ENCODE measurements at regions not wholly inside any gene's neighbourhood (a gene's known extent, or its start where the extent isn't known, plus 50 kb on each side); places are given as distances from the start of the nearest gene placed in this dataset.
"Not testable (repeated sequence)": the region's sequence is repeated elsewhere in the genome, so short reads cannot be mapped to it uniquely, and the experiment has no call there.

DNA sequence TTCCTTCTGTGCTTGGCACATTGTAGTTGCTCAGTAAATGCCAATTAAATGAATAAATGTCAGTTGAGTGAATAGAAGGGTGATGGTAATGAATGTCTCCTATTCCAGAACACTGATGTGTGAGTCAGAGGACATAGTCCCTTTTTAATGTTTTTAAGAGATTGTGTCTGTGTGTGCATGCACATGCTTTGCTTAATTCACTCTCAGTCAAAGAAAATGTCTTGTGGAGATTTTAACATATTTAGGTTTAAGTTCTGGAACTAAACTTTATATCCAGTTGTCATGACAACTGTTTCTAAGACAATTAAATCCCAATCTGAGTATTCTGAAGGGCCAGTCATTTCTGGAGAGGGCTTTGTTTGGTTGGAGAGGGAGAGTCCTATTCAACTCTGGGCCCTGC is 255.3 kb upstream of the CDH11 start:
- peak in 1 of 2 donors; percentile 22 for DNase-seq (ENCODE audit: low read depth in 2 of 2)
- no peak overlapping the region for H3K4me3 ChIP-seq (replicated peaks in 1 of 2; ENCODE audit: low read depth in 2 of 2, low read length in 2 of 2)
- TF ChIP-seq, protein P1, sequence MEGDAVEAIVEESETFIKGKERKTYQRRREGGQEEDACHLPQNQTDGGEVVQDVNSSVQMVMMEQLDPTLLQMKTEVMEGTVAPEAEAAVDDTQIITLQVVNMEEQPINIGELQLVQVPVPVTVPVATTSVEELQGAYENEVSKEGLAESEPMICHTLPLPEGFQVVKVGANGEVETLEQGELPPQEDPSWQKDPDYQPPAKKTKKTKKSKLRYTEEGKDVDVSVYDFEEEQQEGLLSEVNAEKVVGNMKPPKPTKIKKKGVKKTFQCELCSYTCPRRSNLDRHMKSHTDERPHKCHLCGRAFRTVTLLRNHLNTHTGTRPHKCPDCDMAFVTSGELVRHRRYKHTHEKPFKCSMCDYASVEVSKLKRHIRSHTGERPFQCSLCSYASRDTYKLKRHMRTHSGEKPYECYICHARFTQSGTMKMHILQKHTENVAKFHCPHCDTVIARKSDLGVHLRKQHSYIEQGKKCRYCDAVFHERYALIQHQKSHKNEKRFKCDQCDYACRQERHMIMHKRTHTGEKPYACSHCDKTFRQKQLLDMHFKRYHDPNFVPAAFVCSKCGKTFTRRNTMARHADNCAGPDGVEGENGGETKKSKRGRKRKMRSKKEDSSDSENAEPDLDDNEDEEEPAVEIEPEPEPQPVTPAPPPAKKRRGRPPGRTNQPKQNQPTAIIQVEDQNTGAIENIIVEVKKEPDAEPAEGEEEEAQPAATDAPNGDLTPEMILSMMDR (IDR thresholded peaks at IDR 0.05; ENCODE audit: low read depth, low read length): no peak

DNA sequence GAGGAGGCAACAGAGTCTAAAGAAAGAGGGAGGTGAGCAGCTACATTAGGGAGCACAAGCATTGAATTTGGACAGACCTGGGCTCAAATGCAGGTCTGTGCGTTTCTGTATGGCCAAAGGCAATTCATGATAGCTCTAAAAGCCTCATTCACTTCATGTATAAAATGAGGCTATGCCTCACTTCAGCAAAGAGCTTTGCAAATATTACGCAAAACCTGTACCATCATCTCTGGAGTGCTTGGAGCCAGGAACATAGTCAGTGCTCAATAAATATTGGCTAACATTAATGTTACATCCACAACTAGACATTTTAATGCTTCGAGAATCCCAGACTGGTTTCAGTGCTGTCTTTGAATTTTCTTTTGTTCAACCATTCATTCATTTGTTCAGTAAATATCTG is 254.7 kb upstream of the CDH11 start:
- DNase-seq (ENCODE audit: low read depth in 2 of 2): no peak
- TF ChIP-seq, protein P1 (IDR thresholded peaks at IDR 0.05; ENCODE audit: low read depth, low read length): no peak
- no peak overlapping the region for H3K4me3 ChIP-seq (replicated peaks in 1 of 2; ENCODE audit: low read depth in 2 of 2, low read length in 2 of 2)

DNA sequence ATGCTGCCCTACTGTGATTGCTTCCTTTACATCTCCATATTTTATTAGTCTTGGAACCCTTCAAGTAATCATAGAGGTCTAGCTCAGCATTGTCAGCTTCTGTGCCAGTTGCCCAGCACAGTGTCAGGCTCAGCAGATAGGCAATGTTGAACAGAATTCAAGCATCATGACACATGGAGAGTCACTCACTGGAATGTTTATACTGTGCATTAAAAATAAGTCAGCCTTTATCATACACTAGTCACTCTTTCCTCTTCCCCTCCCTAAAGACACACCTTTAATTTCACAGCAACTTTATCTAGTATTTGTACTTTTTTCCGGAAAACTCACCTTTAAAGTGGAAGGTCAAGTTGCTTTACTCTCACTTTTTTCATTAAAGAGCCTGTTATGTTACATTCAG is 253.8 kb upstream of the CDH11 start:
- H3K4me3 ChIP-seq (replicated peaks in 1 of 2; ENCODE audit: low read depth in 2 of 2, low read length in 2 of 2): no peak overlapping the region
- TF ChIP-seq, protein P1 (IDR thresholded peaks at IDR 0.05; ENCODE audit: low read depth, low read length): no peak
- peak in 1 of 2 donors; percentile 44 for DNase-seq (ENCODE audit: low read depth in 2 of 2)

DNA sequence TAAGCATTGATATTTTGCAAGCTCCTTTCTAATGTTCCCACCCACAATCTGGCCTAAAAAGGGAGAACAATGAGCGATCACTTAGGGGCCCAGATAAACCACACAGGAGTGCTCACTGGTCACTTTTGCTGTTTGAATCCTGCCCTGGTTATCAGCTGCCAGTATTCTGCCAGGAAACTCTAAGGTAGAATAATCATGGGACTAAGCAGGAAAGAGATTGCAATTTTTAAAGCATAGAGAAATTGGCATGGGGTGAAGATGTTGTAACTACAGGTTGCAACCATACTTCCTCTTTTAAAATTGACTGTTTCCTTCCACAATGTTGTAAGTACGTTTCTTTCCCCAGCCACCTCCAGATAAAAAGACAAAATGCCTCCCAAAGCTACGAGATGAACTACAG is 251.2 kb upstream of the CDH11 start:
- DNase-seq (ENCODE audit: low read depth in 2 of 2): peak in 1 of 2 donors; percentile 38
- H3K4me3 ChIP-seq (replicated peaks in 1 of 2; ENCODE audit: low read depth in 2 of 2, low read length in 2 of 2): no peak overlapping the region
- TF ChIP-seq, protein P1 (IDR thresholded peaks at IDR 0.05; ENCODE audit: low read depth, low read length): no peak

DNA sequence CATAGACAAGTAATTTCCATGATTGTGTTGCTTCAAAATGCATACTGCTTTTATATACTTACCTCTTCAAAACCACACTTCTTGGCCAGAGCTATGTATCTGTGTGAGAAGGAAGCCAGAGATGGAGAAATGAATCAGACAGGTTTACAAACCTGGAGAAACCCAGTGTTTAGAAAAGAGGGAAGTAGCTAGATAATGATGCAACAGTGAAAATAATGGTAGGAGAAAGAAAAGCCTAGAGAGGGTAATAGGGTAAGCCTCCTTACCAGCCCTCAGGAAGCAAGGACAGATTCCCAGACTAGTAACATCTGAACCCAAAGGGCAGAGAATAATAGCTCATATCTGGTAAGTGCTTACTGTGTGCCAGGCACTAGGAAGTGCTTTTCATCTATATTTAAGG is 250.3 kb upstream of the CDH11 start:
- no peak overlapping the region for H3K4me3 ChIP-seq (replicated peaks in 1 of 2; ENCODE audit: low read depth in 2 of 2, low read length in 2 of 2)
- TF ChIP-seq, protein P1 (IDR thresholded peaks at IDR 0.05; ENCODE audit: low read depth, low read length): no peak
- no peak for DNase-seq (ENCODE audit: low read depth in 2 of 2)

DNA sequence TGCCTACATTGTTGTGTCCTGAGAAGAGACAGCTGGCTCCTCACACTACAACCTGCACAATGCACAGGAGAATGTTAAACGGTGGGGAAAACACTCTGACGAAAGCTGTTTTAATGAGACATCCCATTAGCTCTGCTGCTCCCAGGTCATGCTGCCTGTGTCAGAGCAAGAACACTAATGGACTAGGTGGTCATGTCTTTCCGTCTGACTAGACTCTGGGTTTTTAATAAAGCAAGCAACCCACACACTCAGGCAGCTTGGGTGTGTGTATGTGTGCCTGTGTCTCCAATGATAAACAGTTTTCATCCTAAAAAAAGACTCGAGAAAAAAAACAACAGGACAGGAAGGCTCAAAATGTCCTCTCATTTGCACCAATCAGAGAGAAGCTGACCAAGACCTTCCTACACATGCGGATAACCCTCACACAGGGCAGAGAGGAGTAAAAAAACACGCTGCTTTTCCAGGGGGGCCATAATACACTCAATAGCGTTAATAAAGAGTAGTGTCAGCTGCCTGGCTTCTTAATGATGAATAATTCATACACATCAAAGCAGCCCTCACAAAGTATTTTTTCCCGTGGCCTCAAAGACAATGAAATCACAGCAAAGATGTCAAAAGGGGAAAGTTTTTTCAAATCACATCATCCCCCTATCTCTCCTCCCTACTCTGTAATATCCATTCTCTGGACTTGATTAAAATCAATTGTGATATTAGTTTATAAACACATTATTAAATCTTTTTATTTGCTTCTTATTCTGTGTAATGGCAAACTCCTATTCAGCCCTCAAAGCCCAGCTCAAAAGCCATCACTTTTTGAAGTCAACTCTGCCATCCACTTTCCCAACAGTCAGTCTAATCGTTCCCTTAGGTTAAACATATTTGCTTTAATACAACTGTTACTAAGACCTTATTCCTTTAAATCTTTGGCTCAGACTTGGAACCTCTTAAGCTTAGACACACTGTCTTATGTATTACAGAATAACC is 244.2 kb upstream of the CDH11 start:
- H3K4me3 ChIP-seq (replicated peaks in 1 of 2; ENCODE audit: low read depth in 2 of 2, low read length in 2 of 2): no peak overlapping the region
- DNase-seq (ENCODE audit: low read depth in 2 of 2): no peak
- TF ChIP-seq, protein P1 (IDR thresholded peaks at IDR 0.05; ENCODE audit: low read depth, low read length): no peak

DNA sequence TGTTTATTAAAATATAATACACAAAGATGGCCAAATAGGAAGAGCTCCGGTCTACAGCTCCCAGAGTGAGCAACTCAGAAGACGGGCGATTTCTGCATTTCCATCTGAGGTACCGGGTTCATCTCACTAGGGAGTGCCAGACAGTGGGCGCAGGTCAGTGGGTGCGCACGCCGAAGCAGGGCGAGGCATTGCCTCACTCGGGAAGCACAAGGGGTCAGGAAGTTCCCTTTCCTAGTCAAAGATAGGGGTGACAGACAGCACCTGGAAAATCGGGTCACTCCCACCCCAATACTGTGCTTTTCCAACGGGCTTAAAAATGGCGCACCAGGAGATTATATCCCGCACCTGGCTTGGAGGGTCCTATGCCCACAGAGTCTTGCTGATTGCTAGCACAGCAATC is 234.9 kb upstream of the CDH11 start:
- not testable (repeated sequence) for DNase-seq (ENCODE audit: low read depth in 2 of 2); H3K4me3 ChIP-seq (replicated peaks in 1 of 2; ENCODE audit: low read depth in 2 of 2, low read length in 2 of 2)

Measured in cardiac fibroblast (primary cell).